GM18870 (cell line): ENCODE measurements at regions not wholly inside any gene's neighbourhood (a gene's known extent, or its start where the extent isn't known, plus 50 kb on each side); places are given as distances from the start of the nearest gene placed in this dataset.
A peak's percentile ranks its signal among the peaks of the same experiment; 100 is the strongest.
"Not testable (repeated sequence)": the region's sequence is repeated elsewhere in the genome, so short reads cannot be mapped to it uniquely, and the experiment has no call there.

Source experiments
- ATAC-seq: cut with Tn5 transposase; IDR thresholded peaks from one replicate; pipeline ENCODE4 v1.9.1; 2021; ENCODE audit warnings: moderate library complexity; ENCODE audit not compliant: unreplicated experiment

DNA sequence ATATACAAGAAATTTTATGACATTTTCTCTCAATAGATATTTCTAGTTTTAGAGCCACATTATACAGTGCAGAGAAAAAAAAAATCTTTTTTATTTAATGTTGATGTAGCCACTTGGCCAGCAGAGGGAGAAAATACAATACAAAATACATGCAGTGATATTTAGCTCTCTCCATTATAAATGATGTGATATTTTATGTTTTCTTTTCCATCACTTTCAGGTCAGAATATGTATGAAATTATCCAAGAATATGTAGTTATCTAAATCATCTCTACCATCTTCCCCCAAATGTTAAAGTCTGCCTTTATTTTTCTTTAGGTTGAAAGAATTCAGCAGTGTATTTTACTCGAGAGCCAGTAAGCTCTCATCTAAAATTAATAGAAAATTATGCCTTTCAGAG is 533.6 kb upstream of the FSHR start:
- no peak for ATAC-seq

GRCh38 chr2:49686897-49687442 is 532.7 kb upstream of the FSHR start:
- ATAC-seq = no peak

GRCh38 chr2:49686291-49686690 is 532.0 kb upstream of the FSHR start:
- no peak for ATAC-seq

GRCh38 chr2:49677227-49677626 is 522.9 kb upstream of the FSHR start:
- ATAC-seq = no peak

DNA sequence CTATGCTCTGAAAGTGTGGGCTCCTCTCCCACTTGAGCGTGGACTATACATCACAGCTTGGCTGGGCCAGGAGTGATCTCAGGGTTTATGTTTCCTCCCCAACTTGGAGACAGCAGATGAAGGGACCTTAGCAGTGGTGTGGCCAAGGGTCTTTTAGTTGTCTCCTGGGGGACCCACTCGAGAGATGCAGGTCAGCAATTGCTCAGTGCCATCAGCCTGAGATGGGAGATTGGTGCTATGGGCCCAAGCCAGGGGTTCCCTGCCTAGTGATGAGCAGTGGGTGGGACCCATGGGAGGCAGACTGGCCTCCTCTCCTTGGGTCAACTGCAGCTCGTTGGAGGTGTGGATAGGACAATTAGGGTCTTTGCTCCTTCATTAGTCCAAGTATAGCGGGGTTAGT is 510.5 kb upstream of the FSHR start:
- ATAC-seq = no peak

- ATAC-seq = no peak
Observed at GRCh38 chr2:49661809-49662208, 507.5 kb upstream of the FSHR start.

DNA sequence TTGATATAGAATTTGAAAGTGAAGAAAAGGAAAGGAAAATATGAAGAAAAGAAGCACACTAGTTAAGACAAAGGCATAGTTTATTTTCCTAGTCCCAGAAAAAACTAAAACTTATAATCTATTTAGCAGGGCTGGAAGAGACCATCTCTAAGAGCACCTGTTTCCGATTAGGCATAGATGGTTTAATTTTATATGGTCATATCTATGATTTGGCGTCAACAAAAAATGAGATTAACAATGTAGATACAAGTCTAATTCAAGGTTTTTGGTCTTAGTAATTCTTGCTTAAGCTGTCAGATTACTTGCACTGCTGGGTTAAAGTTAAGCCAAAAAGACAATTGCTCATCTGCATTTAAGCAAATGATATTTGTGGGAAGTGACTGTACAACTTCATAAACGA is 502.5 kb upstream of the FSHR start:
- no peak for ATAC-seq

DNA sequence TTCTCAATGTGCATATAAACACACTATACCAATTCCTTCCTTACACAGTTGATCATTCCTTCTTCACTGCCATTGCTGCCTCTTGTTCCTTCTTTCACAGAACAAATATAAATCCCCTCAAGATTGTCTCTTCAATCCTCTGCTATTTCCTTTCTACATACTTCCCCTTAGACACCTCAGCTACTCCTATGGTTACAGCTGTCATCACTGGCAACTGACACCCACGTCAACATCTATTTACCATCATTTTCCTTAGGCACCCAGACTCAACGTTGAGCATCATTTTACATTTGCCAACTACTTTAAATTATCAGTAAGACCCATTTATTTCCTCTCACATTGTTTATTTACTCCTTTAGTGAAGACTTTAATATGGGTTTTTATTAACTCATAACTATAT is 488.8 kb upstream of the FSHR start:
- ATAC-seq = no peak

GRCh38 chr2:49640630-49641029 is 486.3 kb upstream of the FSHR start:
- no peak for ATAC-seq

DNA sequence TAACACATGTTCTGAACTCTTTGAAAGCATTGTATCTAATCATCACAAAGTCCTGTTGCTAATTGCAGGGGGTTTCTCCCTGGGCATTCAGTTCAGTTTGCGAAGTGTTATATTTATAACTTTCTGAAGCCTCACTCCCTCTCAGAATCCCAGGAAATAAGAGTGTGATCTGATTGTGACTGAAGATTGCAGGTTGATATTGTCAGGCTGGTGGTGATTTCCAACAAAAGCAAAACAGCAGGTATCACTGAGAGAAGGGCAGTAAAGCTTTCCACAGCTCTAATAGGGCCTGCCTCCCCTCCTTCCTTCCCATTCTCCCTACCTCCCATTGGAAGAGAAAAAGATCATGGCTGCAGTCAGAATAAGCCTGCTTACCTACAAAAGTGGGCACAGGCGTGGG is 466.7 kb upstream of the FSHR start:
- no peak for ATAC-seq

DNA sequence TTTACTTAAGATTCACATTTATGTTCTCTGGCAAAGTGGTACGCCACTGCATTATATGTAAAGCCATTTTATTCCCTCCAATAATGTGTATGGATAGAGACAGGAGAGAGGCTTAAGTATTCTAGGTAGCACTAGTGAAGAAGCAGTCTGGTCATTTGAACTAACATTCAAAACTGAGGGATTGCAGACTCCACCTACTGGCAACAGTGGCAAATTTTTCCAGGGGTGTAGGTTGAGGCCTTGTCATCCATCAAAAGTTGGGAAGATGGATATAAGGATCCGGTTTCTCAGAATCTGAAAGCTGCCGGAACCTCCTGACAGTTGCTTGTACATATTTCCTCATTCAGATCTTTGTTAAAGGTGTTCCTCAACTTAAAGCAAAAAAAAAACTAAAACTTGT is 465.5 kb upstream of the FSHR start:
- no peak for ATAC-seq

GRCh38 chr2:49618491-49618890 is 464.2 kb upstream of the FSHR start:
- no peak for ATAC-seq

DNA sequence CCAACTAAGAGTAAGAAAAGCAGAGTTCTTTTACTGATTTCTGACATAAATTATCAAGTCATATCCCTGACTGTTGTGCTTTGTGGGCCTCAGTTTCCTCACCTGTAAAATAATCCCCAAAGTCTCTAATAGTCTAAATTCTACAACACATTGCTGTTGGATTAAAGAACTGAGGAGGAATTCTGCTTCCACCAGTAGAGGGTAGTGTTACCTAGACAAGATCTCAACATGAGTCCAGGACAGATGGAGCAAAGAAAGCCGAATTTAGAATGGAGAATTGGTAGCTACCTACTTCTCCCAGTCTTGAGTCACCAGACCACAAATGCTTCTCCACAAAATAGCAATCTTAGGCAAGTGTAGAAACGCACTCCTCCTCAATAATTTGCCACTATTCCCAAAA is 462.5 kb upstream of the FSHR start:
- peak; percentile 55 for ATAC-seq

DNA sequence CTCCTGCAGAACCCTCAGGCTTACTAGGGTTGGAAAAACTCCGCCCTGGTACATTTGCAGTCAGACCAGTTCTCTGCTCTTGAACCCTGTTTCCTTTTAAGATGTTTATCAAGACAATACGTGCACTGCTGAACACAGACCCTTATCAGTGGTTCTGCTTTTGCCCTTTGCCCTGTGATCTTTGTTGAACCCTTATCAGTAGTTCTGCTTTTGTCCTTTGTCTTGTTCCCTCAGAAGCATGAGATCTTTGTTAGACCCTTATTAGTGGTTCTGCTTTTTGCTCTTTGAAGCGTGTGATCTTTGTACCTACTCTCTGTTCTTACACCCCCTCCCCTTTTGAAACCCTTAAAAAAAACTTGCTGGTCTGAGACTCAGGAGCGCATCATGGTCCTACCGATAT is 457.5 kb upstream of the FSHR start:
- not testable (repeated sequence) for ATAC-seq

- no peak for ATAC-seq
Observed at GRCh38 chr2:49600524-49600923, 446.2 kb upstream of the FSHR start.

GRCh38 chr2:49598231-49598630 is 443.9 kb upstream of the FSHR start:
- ATAC-seq = no peak

DNA sequence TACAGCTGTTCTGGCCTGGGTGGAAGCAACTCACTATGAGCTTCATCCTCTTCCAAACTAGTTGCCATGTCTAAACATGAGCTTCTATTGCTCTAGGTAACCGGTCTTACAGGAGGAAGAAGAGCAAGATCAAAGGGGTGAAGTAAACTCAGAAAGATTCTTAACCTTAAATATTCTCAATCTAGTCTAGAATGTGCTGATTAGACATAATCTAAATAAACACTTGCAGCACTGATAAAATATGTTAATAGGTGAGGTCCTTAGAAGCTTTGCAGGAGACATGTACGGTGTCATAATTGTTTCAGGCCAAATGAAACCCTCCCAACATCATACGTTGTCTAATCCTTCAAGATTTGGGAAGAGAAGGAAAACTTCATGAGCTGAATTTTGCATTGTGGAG is 431.6 kb upstream of the FSHR start:
- ATAC-seq = no peak

DNA sequence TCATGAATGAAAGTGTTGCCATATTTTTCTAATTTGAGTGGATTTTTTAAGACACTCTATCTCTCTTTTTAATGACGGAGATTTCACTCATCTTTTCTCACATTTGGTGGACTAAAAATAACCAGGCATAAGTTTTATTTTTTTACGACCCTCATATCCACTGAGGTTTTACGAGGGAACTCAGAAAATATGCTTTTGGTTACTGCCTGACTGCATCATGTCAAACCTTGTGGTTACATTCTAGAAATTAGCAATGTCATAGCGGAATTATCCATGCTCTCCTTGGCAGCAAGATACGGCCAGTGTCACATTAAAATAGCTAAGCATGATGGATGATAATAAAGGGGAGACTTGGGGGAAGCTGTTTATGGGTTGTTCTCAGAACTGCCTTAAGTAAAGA is 428.6 kb upstream of the FSHR start:
- no peak for ATAC-seq

DNA sequence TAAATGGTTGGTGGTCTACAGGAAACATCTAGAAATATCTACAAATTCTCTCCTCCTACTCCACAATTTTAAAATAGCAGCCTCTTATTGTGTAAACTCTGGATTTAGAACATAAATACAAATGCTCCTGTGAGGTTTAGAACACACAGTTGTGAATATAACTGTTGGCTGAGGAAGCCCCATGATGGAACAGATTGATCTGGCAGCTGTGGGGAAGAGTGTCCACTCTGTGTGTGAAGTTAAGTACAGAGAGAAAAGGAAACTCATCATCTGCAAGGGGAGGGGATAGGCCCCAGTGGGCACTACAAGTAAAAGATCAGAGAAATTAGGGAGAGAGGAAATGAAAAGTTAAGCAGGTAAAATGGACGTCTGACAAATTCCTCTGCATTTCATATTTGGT is 422.7 kb upstream of the FSHR start:
- no peak for ATAC-seq

DNA sequence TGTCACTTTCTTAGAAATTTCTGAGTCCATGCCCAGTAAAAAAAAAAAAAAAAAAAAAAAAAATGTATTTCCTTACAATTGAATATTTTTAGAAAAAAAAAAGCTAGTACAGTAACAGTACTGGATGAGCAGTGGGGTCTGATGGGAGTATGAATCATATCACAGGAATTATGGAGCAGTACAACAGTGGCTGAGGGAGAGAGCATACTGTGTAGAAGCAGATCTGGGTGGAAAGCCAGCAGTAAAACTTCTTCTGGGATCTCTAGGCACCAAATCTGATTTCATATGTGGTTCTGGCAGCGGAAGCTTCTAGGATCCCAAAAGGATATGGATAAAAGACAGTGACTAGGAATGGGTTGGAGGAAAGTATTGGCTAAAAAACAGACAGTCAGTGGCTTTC is 414.9 kb upstream of the FSHR start:
- no peak for ATAC-seq

DNA sequence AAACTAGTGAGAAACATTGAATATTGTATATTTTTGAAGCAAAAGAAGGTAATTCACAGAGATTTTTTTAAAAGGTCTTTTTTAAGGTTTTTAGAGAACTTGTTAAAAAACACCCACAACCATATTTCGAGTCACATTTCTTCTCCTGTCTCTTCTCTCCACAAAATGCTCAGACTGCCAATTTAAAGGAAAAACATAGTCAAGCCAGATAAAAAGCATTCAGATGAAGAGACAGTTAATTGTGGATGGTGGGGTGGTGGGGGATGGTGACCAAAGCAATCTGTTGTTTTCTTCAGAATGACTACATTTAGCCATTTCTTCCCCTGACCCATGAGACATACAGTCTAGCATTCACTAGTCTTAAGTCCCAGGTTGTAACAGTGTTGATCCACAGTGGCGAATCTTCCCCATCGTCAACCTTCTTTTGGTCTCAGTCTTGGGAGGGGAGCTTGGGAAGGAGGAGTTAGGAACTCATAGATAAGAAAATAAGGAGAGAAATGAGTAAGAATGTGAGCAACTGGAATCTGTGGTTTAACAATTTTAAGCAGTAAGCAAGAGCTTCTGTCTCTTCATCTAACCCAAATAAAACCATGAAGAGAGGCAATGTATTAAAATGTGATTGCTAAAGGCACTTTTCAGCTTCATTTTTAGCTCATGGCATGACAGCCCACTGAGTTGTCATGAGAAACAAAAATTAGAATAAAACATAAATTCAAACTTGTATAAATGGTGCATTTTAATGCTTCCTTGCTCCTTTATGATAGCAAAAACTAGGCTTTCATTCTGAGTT is 413.7 kb upstream of the FSHR start:
- ATAC-seq = no peak

DNA sequence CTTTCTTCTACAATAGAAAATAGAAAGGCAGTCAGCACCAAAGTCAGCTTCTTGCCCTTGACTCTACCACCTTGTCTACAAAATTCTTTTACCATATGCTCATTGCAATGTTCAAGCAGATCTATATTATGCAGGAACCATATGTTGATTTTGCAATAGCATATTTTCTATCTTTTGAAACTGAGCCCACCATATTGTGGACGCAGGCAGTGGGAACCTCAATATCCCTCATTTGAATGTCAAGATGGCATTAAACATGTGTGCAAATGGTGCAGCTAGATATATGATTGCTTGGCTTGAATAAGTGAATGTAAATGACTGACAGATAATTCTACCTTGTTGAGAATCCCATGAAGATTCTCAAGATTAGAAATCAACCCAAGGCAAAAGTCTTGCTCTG is 412.7 kb upstream of the FSHR start:
- ATAC-seq = no peak

DNA sequence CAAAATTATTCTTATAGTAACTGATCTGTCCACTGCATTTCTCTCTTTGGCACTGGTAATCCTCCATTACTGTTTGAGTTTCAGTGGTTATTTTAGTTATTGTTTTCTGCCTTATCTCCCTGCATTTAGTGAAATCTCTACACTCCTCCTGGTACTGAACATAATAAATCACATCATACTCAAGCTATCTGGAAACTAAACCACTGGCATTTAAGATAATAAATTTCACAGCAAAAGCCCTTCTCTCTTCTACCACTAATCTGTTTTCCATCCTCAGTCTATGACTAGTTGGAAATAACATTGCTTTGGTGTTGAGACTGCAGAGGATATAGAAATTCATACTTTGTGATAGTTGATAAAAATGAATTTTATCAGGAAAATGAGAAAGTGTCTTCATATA is 399.3 kb upstream of the FSHR start:
- ATAC-seq = no peak
